HepG2 (cell line): ENCODE measurements at regions not wholly inside any gene's neighbourhood (a gene's known extent, or its start where the extent isn't known, plus 50 kb on each side); places are given as distances from the start of the nearest gene placed in this dataset.

Experiments
- PHF8 ChIP-seq: sonication (generic); formaldehyde crosslinking; IDR thresholded peaks from 2 replicates; pipeline ENCODE4 v1.5.0; 2020; ENCODE audit warnings: missing genetic modification reagents
- ZNF143 ChIP-seq: sonication (generic); formaldehyde crosslinking; IDR thresholded peaks from 2 replicates; pipeline ENCODE4 v1.4.0; 2020; ENCODE audit warnings: missing genetic modification reagents

GRCh38 chr17:21756856-21757619, 64.7 kb downstream of the KCNJ18 start:
- TF ChIP-seq ZNF143 (CRISPR knock-in tag), result no peak
- no peak for TF ChIP-seq PHF8 (CRISPR knock-in tag)
